ENCODE measurements at regions not wholly inside any gene's neighbourhood (a gene's known extent, or its start where the extent isn't known, plus 50 kb on each side); places are given as distances from the start of the nearest gene placed in this dataset.
A peak's percentile ranks its signal among the peaks of the same experiment; 100 is the strongest.

DNA sequence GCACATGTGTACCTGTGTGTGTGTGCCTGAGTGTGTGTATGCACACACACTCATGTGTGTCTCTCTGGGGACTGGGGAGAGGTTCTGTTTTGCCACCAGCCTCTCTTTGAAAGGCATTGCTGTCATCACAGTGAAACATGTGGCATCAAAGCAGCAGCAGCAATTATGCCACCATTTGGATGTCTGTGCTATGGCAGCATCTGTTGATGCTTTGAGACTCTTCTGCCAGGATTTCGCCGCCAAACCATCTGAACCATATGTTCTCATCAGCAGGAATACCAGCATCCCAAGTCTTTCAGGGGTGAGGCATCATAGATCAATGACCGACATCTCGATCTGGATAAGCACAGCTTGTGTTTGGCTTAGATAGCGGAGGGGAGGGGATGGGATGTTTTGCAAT, 168.6 kb downstream of the FAT3 start:
- peaks cover 10% of the 10 kb centered on the region for H3K27me3 Mint-ChIP-seq (ENCODE audit: insufficient read depth, low read depth, poor library complexity)
- H3K27ac Mint-ChIP-seq: no peak overlapping the region
- no peaks in the 10 kb centered on the region for H3F3A ChIP-seq (replicated peaks; ENCODE audit: low read depth)
- H3K4me2 ChIP-seq: no peak overlapping the region
- H2AFZ ChIP-seq: no peak overlapping the region
- H3K27me3 ChIP-seq (ENCODE audit: insufficient read depth): no peaks in the 10 kb centered on the region
- peaks cover 79% of the 10 kb centered on the region for H3K79me2 ChIP-seq (replicated peaks; ENCODE audit: insufficient read depth)
- peaks cover 21% of the 10 kb centered on the region for H3K4me1 ChIP-seq (ENCODE audit: insufficient read depth)
- no peaks in the 10 kb centered on the region for H3K36me3 ChIP-seq (ENCODE audit: insufficient read depth)
- ATAC-seq (no peak), DNase-seq (ENCODE audit: low spot score) (no peak)
- H4K20me1 ChIP-seq (replicated peaks; ENCODE audit: insufficient read depth): 0 out of 2 replicates have a peak, but pooled peaks cover 3% of the 10 kb centered on the region
- no peak overlapping the region for H3K4me3 ChIP-seq
- no peak overlapping the region for H3K27ac ChIP-seq (ENCODE audit: low read depth)
- H3K4me3 Mint-ChIP-seq: no peak overlapping the region
- TF ChIP-seq EZH2phosphoT487 (IDR thresholded peaks at IDR 0.05; ENCODE audit: unreplicated experiment) (no peak), NANOG (IDR thresholded peaks at IDR 0.05; ENCODE audit: borderline replicate concordance) (no peak)
- H3K9me2 ChIP-seq (ENCODE audit: insufficient read depth): no peaks in the 10 kb centered on the region; the same call in 1 of the 2 replicates
- H3K36me3 Mint-ChIP-seq (ENCODE audit: low read depth): peaks cover 12% of the 10 kb centered on the region; the same call in 1 of the 3 replicates
- peaks cover 50% of the 10 kb centered on the region for H3K4me1 Mint-ChIP-seq
- no peaks in the 10 kb centered on the region for H3K9me3 Mint-ChIP-seq

DNA sequence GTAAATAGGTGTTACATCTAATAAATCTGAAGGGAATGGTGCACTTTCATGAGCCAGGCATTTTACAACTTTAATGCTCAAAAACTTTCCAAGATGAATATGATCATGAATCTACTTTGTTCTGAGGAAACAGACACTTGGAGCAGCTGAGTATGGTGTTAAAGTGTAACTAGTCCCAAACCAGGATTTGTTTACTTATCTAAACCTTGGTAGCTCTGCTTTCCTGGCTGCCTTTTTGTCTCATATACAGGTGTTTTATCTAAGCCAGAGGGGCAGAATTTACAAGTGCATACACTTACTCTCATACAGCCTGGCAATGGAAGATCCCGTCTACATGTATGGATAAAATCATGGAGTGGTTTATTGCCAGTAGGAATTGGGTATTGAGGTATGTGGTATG, 171.5 kb downstream of the FAT3 start:
- Histone ChIP-seq H3K4me1 (ENCODE audit: insufficient read depth) (peaks cover 37% of the 10 kb centered on the region), H3K79me2 (replicated peaks; ENCODE audit: insufficient read depth) (peaks cover 76% of the 10 kb centered on the region), H3K9me2 (ENCODE audit: insufficient read depth) (no peaks in the 10 kb centered on the region), H3K27ac (ENCODE audit: low read depth) (peak overlapping the region; percentile 50), H3K36me3 (ENCODE audit: insufficient read depth) (no peaks in the 10 kb centered on the region), H3K27me3 (ENCODE audit: insufficient read depth) (no peaks in the 10 kb centered on the region), H4K20me1 (replicated peaks; ENCODE audit: insufficient read depth) (0 out of 2 replicates have a peak, but pooled peaks cover 3% of the 10 kb centered on the region), H2AFZ (no peak overlapping the region), H3K4me2 (no peak overlapping the region), H3K4me3 (no peak overlapping the region), H3F3A (replicated peaks; ENCODE audit: low read depth) (no peaks in the 10 kb centered on the region)
- H3K27ac Mint-ChIP-seq: no peak overlapping the region
- no peaks in the 10 kb centered on the region for H3K9me3 Mint-ChIP-seq
- ATAC-seq (no peak), DNase-seq (ENCODE audit: low spot score) (no peak)
- peaks cover 58% of the 10 kb centered on the region for H3K4me1 Mint-ChIP-seq
- no peak overlapping the region for H3K4me3 Mint-ChIP-seq
- TF ChIP-seq JUNB (IDR thresholded peaks at IDR 0.05; ENCODE audit: unreplicated experiment): no peak
- no peak for TF ChIP-seq ZNF114 (CRISPR knock-in tag; IDR thresholded peaks at IDR 0.05)
- no peak for TF ChIP-seq NANOG (IDR thresholded peaks at IDR 0.05; ENCODE audit: borderline replicate concordance)
- TF ChIP-seq EZH2phosphoT487 (IDR thresholded peaks at IDR 0.05; ENCODE audit: unreplicated experiment): no peak
- TF ChIP-seq, protein P1, sequence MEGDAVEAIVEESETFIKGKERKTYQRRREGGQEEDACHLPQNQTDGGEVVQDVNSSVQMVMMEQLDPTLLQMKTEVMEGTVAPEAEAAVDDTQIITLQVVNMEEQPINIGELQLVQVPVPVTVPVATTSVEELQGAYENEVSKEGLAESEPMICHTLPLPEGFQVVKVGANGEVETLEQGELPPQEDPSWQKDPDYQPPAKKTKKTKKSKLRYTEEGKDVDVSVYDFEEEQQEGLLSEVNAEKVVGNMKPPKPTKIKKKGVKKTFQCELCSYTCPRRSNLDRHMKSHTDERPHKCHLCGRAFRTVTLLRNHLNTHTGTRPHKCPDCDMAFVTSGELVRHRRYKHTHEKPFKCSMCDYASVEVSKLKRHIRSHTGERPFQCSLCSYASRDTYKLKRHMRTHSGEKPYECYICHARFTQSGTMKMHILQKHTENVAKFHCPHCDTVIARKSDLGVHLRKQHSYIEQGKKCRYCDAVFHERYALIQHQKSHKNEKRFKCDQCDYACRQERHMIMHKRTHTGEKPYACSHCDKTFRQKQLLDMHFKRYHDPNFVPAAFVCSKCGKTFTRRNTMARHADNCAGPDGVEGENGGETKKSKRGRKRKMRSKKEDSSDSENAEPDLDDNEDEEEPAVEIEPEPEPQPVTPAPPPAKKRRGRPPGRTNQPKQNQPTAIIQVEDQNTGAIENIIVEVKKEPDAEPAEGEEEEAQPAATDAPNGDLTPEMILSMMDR (conservative IDR thresholded peaks at IDR 0.05; ENCODE audit: low read depth in 2 of 2): no peak
- TF ChIP-seq, protein P2, sequence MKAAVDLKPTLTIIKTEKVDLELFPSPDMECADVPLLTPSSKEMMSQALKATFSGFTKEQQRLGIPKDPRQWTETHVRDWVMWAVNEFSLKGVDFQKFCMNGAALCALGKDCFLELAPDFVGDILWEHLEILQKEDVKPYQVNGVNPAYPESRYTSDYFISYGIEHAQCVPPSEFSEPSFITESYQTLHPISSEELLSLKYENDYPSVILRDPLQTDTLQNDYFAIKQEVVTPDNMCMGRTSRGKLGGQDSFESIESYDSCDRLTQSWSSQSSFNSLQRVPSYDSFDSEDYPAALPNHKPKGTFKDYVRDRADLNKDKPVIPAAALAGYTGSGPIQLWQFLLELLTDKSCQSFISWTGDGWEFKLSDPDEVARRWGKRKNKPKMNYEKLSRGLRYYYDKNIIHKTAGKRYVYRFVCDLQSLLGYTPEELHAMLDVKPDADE (IDR thresholded peaks at IDR 0.05): no peak
- TF ChIP-seq ZNF331 (CRISPR knock-in tag; IDR thresholded peaks at IDR 0.05; ENCODE audit: low read depth): no peak
- TF ChIP-seq, protein P3, sequence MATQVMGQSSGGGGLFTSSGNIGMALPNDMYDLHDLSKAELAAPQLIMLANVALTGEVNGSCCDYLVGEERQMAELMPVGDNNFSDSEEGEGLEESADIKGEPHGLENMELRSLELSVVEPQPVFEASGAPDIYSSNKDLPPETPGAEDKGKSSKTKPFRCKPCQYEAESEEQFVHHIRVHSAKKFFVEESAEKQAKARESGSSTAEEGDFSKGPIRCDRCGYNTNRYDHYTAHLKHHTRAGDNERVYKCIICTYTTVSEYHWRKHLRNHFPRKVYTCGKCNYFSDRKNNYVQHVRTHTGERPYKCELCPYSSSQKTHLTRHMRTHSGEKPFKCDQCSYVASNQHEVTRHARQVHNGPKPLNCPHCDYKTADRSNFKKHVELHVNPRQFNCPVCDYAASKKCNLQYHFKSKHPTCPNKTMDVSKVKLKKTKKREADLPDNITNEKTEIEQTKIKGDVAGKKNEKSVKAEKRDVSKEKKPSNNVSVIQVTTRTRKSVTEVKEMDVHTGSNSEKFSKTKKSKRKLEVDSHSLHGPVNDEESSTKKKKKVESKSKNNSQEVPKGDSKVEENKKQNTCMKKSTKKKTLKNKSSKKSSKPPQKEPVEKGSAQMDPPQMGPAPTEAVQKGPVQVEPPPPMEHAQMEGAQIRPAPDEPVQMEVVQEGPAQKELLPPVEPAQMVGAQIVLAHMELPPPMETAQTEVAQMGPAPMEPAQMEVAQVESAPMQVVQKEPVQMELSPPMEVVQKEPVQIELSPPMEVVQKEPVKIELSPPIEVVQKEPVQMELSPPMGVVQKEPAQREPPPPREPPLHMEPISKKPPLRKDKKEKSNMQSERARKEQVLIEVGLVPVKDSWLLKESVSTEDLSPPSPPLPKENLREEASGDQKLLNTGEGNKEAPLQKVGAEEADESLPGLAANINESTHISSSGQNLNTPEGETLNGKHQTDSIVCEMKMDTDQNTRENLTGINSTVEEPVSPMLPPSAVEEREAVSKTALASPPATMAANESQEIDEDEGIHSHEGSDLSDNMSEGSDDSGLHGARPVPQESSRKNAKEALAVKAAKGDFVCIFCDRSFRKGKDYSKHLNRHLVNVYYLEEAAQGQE (IDR thresholded peaks at IDR 0.05; ENCODE audit: unreplicated experiment): no peak
- TF ChIP-seq EZH2 (IDR thresholded peaks at IDR 0.05; ENCODE audit: low read depth, unreplicated experiment): no peak
- no peak for TF ChIP-seq CREB1 (CRISPR knock-in tag; IDR thresholded peaks at IDR 0.05; ENCODE audit: low read depth)
- no peak for TF ChIP-seq POLR2AphosphoS5 (IDR thresholded peaks at IDR 0.05; ENCODE audit: low read depth)
- peaks cover 9% of the 10 kb centered on the region for H3K27me3 Mint-ChIP-seq (ENCODE audit: insufficient read depth, low read depth, poor library complexity)
- H3K36me3 Mint-ChIP-seq (ENCODE audit: low read depth): peaks cover 12% of the 10 kb centered on the region; the same call in 1 of the 3 replicates

Measured in GM23338 (cell line).